AG08396 (cell line): ENCODE measurements at regions not wholly inside any gene's neighbourhood (a gene's known extent, or its start where the extent isn't known, plus 50 kb on each side); places are given as distances from the start of the nearest gene placed in this dataset.
"Not testable (repeated sequence)": the region's sequence is repeated elsewhere in the genome, so short reads cannot be mapped to it uniquely, and the experiment has no call there.

Experiments
- DNase-seq: peaks from one replicate; pipeline ENCODE4 v3.0.0; 2012; ENCODE audit warnings: low spot score, mixed read lengths

DNA sequence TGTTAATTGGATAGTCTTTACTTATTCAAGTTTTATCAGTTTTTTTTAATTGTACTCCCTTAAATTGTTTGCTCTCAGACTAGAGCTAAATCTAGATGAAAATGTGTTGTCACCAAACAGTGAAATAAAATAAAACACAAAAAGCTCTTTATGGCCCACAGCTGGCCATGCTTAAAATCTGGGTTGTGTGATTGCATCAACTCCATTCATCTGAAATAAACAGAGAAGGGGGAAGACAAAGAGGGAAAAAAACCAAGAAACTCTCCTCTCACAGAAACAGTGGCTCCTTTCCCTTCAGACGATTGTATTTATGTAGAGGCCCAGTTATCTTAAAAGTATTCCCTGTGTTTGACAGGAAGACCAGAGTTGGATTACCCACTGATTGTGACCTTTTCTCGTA lies 422.4 kb downstream of the IRX1 start:
- DNase-seq: no peak

DNA sequence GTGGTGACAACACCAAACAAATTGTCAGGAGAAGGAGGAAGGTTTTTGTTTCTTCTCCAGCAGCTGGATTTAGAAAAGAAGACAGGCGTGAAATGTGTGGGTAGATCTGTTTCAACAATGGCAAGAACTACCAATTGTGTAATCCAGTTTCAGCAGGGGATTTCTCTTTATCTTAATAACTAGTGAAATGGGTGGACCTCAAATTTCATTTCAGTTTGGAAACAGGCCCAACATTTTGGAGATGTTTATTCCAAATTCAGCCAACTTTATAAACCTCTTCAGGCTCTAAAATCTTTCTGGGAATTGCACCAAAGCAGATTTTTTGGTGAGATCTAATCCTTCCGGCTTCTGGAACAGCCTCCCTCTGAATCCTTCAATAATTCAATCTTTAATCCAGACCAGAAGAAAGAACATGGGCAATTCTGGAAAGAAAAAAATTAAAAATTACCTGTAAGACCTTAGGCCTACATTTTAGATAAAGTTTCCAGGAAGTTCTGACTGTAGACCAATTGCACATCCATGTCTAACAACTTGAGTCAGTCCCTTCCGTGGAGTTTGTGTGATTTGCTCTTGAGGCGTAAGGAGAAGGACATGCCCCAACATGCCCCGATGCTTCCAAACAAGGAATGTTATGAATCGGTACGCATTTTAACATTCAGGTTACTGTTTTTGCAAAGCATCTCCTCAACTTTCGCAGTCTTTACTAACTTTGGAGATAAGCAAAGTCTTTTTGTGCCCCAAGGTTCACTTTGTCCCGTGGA lies 423.6 kb downstream of the IRX1 start:
- DNase-seq: no peak

DNA sequence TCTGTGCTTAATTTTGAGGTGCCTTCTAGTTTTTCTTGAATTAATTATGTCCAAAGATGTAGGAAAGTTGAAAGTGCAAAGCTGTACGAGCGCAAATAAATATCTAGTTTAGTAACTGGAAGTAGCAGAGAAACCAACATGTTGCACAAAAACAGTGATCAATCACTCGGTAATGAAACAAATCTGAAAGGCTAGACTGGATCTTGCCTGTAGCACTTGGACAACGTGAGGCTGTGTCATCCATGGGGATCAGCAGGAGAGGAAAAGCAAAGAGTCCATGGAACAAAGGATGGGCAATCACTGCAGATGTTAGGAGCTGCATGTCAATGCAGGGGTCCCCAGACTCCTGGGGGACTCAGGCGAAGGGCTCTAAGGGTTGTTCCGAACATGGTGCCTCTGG lies 424.2 kb downstream of the IRX1 start:
- DNase-seq: no peak

DNA sequence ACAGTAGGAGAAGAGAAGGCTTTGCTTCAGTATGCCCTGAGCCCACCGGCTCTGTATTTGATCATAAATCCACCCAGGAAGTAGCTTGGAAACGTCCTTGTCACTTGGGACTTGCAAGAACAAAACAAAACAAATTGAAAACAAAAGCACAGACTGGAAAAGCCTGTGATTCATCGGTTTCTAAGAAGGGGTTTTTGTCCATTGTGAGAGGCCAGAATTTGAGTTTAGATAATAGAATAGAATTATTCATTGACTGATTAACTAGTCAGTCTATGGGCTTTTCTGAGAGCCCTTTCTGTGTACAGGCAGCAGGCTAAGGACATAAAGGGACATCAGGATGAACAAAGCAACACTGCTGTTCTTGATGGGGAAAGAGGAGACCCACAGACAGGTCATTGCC lies 424.8 kb downstream of the IRX1 start:
- DNase-seq: no peak

DNA sequence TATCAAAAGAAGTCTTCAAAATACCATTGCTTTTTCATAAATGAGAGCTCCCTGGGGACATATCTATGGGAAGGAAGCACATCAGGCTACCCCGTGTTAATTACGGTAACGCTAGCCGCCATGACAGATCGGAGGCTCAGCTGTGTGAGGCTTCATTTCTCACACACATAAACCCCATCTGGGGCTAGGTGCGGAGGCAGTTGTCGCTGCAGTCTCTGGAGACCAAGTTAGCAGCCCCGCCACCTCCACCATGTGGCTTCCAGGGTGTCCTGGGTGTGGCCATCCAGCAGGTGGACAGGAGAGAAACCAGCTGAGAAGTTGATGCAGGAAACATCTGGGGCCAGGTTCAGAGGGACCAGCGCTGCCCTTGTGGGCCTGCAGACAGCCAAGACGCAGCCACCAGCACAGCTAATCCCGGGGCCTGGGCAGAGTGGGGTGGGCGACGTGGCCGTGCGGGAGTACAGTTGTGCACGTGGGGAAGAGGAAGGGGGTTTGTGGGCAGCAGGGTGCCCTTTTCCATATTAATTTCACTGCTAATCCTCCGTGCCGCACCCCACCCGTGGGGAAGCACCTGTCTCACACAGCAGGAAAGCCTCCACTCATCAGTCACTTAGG lies 426.5 kb downstream of the IRX1 start:
- DNase-seq: no peak

DNA sequence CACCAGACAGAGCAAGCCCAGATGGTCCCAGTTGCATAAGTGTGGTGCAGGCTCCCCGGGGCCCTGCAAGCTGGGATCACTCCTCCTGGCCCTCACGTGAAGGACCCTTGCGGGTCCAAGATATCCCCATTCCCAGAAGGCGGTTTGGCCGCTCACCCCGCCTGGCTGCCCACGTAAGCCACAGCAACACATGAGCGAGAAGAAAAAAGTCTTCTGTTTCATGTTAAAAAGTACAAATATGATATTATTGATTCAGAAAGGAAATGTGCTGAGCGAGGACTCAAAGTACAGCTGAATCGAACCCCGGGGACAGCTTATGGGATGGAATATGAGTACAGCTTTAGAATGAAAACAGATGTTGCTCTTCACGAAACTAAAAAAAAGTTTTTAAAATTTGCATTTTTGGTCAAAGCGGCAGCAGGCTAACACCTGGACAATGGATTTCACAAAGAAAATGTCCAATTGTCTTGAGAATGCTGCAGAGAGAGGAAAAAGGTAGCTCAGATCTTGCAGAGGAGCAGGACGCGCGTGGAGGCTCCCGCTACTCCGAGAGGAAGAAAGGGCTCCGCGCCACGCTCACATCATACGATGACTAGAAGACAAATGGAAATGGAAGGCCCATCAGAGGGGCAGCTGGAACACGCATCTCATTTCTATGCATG lies 427.6 kb downstream of the IRX1 start:
- no peak for DNase-seq

DNA sequence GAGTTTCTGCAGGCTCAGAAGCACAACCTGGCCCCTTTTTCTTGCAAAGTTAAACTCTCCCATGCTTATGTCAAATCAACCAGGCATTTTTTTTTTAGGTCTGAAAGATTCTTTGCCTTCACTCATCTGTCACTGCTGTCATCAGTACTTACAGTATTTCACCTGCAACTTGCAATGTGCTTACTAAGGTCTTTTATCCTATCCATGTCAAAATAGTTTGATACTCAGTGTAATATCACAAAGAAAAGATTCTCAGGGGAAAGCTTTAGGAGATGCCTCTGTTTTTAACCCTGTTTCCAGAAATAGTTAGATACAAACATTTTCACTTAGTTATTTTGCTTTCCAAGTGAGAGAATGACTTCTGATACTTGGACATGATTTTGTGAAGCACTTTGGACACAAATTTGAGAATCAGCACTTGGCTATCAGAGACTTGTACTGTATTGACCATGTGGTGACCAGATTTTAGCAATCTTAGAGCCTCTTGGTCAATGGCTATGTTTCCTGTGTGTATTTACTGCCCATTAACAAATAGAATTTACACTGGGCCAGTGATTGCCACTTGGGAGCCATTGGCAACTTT lies 428.2 kb downstream of the IRX1 start:
- DNase-seq: no peak

DNA sequence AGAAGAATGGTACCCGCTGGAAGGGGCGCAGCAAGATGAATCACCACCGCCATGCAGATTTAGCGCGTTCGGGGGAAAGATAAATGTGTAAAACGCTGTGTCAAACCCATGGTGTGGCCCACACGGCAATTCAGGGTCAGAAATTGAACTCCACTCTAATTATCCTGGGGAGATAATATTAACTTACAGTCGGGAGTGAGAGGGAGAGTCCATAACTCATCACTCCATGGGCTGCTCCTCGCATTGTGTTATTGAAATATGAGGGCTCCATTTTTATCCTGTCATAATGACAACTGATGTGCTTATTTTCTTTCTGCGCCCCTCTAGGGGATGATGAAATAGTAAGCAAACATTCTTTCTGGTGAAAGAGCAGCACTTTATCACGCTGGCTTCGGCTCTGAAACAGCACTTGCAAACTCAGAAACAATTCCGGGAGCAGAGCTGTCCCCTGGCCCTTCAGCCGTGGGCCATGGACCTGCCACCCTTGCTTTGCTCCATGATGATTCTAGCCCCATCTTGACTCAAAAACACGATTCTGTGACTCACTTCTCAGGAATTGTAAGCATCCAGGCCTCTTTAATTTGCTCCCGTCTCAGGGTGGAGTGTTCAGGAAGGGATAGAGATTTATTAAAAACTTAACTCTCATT lies 431.6 kb downstream of the IRX1 start:
- no peak for DNase-seq

DNA sequence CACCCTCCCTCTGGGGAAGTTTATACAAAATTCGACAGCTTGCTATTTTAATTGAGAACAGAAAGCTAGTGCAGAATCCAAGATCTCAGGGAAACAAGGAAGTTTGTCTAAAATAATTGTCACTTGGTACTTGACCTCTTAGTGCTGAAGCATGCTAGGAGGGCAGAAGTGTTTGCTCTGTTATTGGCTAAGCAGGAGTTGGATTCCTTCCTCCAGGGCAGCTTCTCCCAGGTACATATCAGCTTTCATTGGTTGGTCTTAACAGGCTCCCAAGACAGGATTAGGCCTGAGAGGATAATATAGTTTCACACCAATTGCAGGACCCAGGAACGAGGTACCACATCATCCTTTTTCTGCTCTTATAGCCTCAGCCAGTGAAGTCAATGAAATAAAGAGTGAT lies 432.8 kb downstream of the IRX1 start:
- DNase-seq: no peak

DNA sequence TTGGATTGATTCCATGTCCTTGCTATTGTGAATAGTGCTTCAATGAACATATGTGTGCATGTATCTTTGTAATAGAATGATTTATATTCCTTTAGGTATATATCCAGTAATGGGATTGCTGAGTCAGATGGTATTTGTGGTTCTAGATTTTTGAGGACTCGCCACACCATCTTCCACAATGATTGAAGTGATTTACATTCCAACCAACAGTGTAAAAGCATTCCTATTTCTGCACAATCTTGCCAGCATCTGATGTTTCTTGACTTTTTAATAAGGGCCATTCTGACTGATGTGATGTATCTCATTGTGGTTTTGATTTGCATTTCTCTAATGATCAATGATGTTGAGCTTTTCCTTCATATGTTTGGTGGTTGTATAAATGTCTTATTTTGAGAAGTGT lies 437.9 kb downstream of the IRX1 start:
- not testable (repeated sequence) for DNase-seq

DNA sequence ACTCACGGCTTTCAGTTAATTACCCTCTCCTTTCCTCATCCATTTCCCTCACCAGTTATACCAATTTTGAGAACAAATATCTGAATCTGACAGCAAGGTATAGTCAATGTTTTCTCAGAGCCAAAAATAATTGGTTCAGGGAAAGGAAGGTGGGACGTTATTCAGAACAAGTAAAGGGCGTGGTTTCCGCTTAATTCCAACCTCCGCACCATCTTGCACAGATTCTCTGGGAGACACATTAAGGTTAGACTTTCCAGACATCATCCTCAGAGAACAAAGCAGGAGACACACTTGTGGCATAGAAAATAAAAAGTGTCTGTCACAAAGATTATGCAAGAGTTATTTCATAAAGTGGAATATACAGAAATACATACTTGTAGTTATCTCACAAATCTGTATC lies 441.2 kb downstream of the IRX1 start:
- no peak for DNase-seq

DNA sequence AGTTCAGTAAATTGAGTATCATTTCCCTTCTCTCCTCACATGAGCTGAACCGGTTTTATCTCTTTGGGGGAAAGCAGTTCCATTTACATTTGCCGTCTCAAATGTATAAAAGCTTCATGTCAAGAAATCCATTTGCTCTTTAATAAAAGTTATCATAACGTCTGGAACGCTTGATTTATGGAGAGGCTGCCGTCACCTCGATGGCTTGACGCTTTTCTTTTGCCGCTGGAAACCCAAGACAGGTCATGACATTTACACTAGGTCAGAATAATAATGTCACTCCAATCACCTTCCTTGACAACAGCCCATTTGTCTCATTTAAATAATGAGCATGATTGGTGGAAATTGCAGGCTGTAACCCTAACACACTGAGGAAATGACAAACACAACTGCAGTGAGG lies 443.4 kb downstream of the IRX1 start:
- DNase-seq: no peak

DNA sequence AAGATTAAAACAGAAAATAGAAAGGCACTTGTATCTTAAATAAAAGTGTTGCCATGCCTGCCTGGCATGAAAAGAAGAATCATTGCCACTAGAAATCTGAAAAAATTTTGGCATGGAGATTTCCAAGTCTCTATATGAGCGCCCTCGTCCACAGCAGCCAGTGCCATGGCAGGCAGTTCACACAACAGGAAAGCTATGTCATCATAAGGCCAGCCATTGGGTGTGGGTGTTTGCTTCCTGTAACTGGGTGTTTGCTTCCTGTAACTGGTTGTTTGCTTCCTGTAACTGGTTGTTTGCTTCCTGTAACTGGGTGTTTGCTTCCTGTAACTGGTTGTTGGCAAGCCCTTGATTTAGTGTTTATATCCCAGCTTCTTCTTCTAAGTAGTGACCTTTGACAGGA lies 446.7 kb downstream of the IRX1 start:
- no peak for DNase-seq

DNA sequence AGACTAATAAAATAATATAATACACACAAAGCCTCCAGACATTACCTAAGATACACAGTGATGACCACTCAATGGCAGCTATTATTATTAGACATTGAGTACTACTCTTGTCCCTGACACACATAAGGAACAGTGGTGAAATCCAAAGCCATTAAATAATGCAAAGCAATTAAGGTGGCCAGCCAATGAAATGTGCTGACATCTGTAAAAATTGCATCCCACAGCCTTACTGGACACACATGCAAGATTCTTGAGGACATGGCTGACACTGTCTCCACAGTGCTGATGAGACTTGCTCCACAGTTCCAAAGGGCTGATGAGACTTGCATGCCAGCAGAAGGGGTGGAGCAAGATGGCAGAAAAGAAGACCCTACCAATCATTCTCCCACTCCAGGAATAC lies 447.5 kb downstream of the IRX1 start:
- DNase-seq: no peak

DNA sequence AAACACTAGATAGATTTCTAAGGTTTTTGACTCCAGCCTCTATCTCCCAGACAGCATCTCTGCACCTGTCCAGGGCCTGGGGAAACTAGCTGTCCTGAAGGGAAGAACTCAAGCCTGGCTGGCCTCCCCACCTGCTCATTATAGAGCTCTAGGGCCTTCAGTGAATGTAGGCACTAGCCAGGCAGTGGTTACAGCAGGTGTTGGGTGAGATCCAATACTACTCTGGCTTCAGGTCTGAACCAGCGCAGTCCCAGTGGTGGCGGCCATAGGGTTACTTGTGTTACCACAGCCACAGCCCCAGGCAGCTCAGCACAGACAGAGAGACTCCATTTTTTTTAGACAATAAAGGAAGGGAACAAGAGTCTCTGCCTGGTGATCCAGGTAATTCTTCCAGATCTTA lies 449.2 kb downstream of the IRX1 start:
- DNase-seq: no peak

DNA sequence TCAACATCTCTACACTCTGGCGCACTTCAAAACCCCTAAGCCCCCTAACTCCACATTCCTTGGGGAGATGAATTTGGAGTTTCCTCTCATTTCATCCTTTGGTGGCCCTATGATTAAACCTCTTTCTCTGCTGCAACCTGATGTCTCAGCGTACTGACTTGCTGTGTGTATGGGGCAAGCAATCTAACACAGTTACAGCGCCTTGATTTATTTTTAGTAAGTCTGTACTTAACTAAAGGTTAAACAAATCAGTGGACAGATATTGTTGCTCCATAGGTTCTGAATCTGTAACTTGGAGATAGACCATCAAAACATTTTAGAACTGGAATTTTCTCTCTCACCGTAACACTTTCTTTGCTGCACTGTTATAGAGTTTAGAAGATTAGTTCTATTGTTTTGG lies 452.8 kb downstream of the IRX1 start:
- no peak for DNase-seq

DNA sequence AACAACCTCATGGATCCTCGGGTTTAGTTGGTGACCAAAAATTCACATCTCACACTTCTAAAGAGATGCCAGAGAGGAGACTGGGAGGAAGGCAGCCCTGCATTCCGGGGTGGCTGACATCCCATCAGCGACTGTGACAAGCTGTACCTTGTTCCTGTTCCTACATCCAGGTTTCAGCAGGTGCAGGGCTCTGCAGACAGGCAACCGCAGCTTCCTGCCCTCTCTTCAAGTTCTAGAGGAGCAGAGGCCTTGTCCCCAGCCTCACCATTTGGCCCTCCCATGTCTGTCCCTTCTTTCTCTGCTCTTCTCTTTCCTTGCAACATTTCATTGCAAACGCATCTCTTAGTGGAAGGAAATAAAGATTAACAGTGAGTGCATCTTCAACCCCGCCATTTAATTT lies 454.6 kb downstream of the IRX1 start:
- DNase-seq: no peak

DNA sequence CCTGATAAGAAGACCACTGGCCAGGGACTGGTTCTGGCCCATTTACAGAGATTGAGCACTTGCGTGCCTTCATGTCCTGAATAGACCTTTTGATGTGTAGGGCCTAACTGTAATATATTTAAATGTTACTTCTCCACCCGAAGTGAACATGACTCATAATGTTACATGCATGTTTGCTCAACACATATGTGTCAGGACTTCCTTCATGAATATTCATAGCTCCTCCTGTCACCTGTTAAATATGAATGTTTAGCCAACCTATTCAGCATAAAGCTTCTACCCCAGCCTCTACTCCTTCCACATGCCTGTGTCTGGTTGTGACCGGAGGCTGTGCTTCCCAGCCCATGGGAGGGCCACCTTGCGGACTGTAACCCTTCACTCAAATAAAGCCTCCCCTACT lies 457.5 kb downstream of the IRX1 start:
- no peak for DNase-seq

DNA sequence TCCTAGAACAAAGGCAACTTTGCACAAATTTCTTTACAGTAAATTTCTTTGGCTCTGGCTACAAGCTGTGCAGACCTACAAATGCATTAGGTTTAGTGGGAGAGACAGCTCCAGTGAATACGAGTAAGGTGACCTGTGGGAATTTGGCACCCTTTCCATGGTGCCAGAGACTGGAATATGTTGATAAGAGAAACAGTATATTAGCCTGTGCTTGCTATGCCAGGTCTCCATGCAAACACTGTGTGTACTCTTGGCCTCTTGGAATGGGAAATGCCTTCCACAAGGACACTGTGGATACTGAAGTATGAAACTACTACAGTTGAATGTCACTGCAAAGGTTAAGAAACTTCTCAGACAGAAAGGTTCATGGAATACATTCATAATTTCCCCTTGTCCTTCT lies 458.5 kb downstream of the IRX1 start:
- DNase-seq: no peak

DNA sequence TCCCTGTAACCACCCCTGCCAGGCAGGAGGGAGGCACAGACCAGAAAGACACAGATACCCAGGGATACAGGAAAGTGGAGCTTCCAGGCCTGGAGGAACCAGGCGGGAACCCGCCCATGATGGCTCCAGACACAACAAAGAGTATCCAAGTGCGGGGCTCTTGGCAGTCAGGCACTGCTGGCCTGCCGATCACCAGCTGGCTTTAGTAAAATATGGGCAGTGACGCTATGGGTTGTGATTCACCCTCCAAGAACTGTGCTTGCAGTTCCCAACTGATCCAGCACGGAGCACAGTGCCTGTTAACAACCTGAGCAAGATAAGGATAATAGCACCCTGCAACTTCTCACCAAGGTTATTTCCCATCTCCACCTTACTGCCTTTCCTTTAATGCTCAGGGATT lies 463.3 kb downstream of the IRX1 start:
- DNase-seq: no peak

DNA sequence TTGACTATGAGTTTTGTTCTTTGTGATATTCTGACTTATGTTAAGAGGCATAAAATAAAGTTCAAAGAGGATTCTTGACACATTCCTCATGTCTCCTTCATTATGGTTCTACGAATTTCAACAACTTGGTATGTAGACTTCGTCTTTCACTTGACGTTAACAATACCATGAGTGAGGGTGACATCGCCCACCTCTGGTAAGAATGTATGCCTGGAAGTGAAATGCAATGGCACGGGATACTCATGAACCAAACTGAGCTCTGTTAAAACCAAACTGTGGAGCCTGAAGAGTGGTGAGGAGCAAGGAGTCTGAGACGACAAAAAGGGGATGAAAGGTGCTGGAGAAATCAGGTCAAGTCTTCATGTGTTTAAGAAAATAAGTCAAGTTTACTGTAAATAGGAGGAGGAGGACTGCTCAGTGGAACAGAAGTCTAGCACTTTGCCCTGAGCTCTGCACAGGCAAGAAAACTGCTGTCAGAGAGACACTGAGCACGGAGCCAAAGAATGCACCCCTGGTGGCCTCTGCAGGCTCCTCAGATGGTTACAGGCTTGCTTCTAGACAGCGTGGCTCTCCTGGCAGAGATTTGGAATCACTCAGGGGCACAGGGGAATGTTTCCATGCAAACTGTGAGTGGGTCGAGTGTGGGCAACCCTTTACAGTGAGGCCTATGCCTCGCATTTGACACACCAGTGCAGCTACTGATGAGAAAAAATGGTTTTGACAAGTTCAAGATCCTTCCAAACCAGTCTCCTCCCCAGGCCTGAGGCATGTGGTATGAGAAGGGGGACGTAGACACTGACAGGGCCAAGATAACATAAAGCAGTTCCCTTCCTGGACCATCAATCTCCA lies 470.1 kb downstream of the IRX1 start:
- DNase-seq: no peak

DNA sequence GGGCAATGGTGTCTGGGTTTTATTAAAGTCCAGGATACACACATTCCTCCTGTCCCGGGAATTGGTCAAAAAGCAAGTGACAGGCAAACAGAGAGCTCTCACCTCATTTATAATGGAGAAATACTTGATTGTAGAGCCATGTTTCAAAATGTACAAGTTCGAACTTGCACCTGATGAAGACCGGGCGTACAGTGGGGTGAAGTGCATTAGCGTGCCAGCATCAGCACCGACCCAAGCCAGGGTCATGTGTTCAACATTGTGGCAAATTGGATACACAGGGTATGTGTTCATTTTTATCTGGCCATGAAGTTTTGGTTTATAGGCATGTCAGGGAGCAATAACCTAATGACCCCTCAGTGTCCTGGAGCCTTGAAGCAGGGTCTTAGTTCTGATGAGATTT lies 472.5 kb downstream of the IRX1 start:
- no peak for DNase-seq
